Liver (tissue), 8 donors: ENCODE measurements at regions not wholly inside any gene's neighbourhood (a gene's known extent, or its start where the extent isn't known, plus 50 kb on each side); places are given as distances from the start of the nearest gene placed in this dataset.

Experiments
- DNase-seq: peaks from one replicate; pipeline ENCODE4 v3.0.0-alpha.2; 2017; ENCODE audit warnings: low spot score
- H3K27ac ChIP-seq, 2 donors: one replicate each; pipeline ENCODE4 v1.7.0; 2013; ENCODE audit warnings: inconsistent platforms in 2 of 2, low read length in 2 of 2, control low read depth in 1 of 2, low read depth in 1 of 2, mild to moderate bottlenecking in 1 of 2
- H3K27me3 ChIP-seq, 4 donors: one replicate each; pipeline versions ENCODE4 v1.6.1 to v1.7.0; 2013; ENCODE audit warnings: low read length in 3 of 4, inconsistent platforms in 1 of 4, mild to moderate bottlenecking in 1 of 4, moderate library complexity in 1 of 4; ENCODE audit not compliant: control insufficient read depth in 4 of 4, insufficient read depth in 4 of 4
- H3K36me3 ChIP-seq, 4 donors: one replicate each; pipeline versions ENCODE4 v1.6.1 to v1.7.0; 2013; ENCODE audit warnings: low read length in 3 of 4, mild to moderate bottlenecking in 3 of 4, low read depth in 1 of 4, moderate library complexity in 1 of 4; ENCODE audit not compliant: control insufficient read depth in 4 of 4, insufficient read depth in 3 of 4
- H3K4me1 ChIP-seq, 4 donors: one replicate each; pipeline versions ENCODE4 v1.6.1 to v1.7.0; 2013; ENCODE audit warnings: low read length in 3 of 4, mild to moderate bottlenecking in 3 of 4, moderate library complexity in 1 of 4; ENCODE audit not compliant: control insufficient read depth in 4 of 4, insufficient read depth in 4 of 4
- H3K4me3 ChIP-seq, 3 donors: one replicate each; pipeline versions ENCODE4 v1.6.1 to v1.7.0; 2013; ENCODE audit warnings: low read length in 3 of 3, control low read depth in 1 of 3, low read depth in 1 of 3, mild to moderate bottlenecking in 1 of 3
- H3K9ac ChIP-seq, 2 donors: one replicate each; pipeline ENCODE4 v1.7.0; 2013; ENCODE audit warnings: low read length in 2 of 2, mild to moderate bottlenecking in 2 of 2, moderate library complexity in 2 of 2, control low read depth in 1 of 2, low read depth in 1 of 2
- H3K9me3 ChIP-seq, 4 donors: one replicate each; pipeline versions ENCODE4 v1.6.1 to v1.7.0; 2013; ENCODE audit warnings: low read length in 3 of 4; ENCODE audit not compliant: control insufficient read depth in 4 of 4
- EGR1 ChIP-seq, 2 donors: IDR thresholded peaks; 2 replicates each; pipeline ENCODE4 v1.6.1; 2016 to 2018; ENCODE audit warnings: antibody characterized with exemption in 2 of 2, low read depth in 2 of 2
- FOXA2 ChIP-seq: IDR thresholded peaks from 2 replicates; pipeline ENCODE4 v1.6.1; 2016; ENCODE audit warnings: antibody characterized with exemption
- HNF4A ChIP-seq, 2 donors: conservative IDR thresholded peaks; 2 replicates each; pipeline ENCODE4 v1.6.1; 2016; ENCODE audit warnings: antibody characterized with exemption in 2 of 2, mild to moderate bottlenecking in 2 of 2
- JUND ChIP-seq, 2 donors: IDR thresholded peaks; 2 replicates each; pipeline ENCODE4 v1.6.1; 2016; ENCODE audit warnings: antibody characterized with exemption in 2 of 2
- NR2F2 ChIP-seq: IDR thresholded peaks from 2 replicates; pipeline ENCODE4 v1.6.1; 2016; ENCODE audit warnings: antibody characterized with exemption
- RAD21 ChIP-seq, 2 donors: IDR thresholded peaks; 2 replicates each; pipeline ENCODE4 v1.6.1; 2016; ENCODE audit warnings: antibody characterized with exemption in 2 of 2, mild to moderate bottlenecking in 2 of 2
- RXRA ChIP-seq, 2 donors: IDR thresholded peaks; 2 replicates each; pipeline ENCODE4 v1.6.1; 2017 to 2018; ENCODE audit warnings: antibody characterized with exemption in 2 of 2, mild to moderate bottlenecking in 1 of 2
- SP1 ChIP-seq: IDR thresholded peaks from 2 replicates; pipeline ENCODE4 v1.6.1; 2018; ENCODE audit warnings: antibody characterized with exemption, mild to moderate bottlenecking
- TAF1 ChIP-seq: conservative IDR thresholded peaks from 2 replicates; pipeline ENCODE4 v1.6.1; 2016; ENCODE audit warnings: antibody characterized with exemption, mild to moderate bottlenecking
- YY1 ChIP-seq: IDR thresholded peaks from 2 replicates; pipeline ENCODE4 v1.6.1; 2016; ENCODE audit warnings: antibody characterized with exemption, mild to moderate bottlenecking
- WGBS: extraction: QIAGEN DNeasy Blood & Tissue Kit; methylation state at CpG from one replicate; pipeline ENCODE4 v1.1.7; 2013; 5-methylcytosine and 5-hydroxymethylcytosine counted together
- TF ChIP-seq, protein P1 (sequence below): IDR thresholded peaks from 2 replicates; pipeline ENCODE4 v1.6.1; 2016; ENCODE audit warnings: antibody characterized with exemption
- TF ChIP-seq, protein P2 (sequence below): fragments of 150-350 bp; IDR thresholded peaks from 2 replicates; pipeline ENCODE4 v1.5.1; 2017; ENCODE audit warnings: improper control_type of control experiment, low read depth, low read length; ENCODE audit not compliant: missing input control
- TF ChIP-seq, protein P3 (sequence below): IDR thresholded peaks from 2 replicates; pipeline ENCODE4 v1.6.1; 2016; ENCODE audit warnings: antibody characterized with exemption
- TF ChIP-seq, protein P4 (sequence below): IDR thresholded peaks from 2 replicates; pipeline ENCODE4 v1.6.1; 2016; ENCODE audit warnings: antibody characterized with exemption
- TF ChIP-seq, protein P5 (sequence below): IDR thresholded peaks from 2 replicates; pipeline ENCODE4 v1.6.1; 2016; ENCODE audit warnings: antibody characterized with exemption, mild to moderate bottlenecking
- donor health status: healthy.
- donor health status: healthy.
- donor health status: healthy.
- donor health status: healthy.
- donor health status: healthy.

DNA sequence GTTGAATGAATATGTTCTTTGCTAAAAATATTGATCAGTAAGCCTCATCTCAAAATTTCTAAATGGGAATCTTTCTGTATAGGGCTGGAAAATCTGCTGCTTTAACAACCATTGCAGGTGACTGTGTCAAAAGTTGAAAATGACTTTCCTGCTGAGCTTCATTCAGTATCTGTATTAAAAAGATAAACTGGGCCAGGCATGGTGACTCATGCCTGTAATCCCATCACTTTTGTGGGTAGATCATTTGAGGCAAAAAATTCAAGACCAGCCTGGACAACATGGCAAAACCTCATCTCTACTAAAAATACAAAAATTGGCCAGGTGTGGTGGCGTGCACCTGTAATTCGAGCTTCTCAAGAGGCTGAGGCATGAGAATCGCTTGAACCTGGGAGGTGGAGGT is 213.7 kb upstream of the SYT10 start:
- H3K4me1 ChIP-seq: no peaks in the 10 kb centered on the region
- WGBS: 88% methylated on average over 3 of the region's 3 CpGs
- no peak overlapping the region for H3K4me3 ChIP-seq
- TF ChIP-seq, protein P1, sequence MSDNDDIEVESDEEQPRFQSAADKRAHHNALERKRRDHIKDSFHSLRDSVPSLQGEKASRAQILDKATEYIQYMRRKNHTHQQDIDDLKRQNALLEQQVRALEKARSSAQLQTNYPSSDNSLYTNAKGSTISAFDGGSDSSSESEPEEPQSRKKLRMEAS: no peak
- TF ChIP-seq EGR1 (IDR thresholded peaks at IDR 0.05; ENCODE audit: low read depth in 2 of 2) (no peak), SP1 (no peak), JUND (IDR thresholded peaks at IDR 0.05) (no peak), YY1 (no peak), RAD21 (IDR thresholded peaks at IDR 0.05) (no peak), NR2F2 (no peak), FOXA2 (no peak)
- TF ChIP-seq, protein P2, sequence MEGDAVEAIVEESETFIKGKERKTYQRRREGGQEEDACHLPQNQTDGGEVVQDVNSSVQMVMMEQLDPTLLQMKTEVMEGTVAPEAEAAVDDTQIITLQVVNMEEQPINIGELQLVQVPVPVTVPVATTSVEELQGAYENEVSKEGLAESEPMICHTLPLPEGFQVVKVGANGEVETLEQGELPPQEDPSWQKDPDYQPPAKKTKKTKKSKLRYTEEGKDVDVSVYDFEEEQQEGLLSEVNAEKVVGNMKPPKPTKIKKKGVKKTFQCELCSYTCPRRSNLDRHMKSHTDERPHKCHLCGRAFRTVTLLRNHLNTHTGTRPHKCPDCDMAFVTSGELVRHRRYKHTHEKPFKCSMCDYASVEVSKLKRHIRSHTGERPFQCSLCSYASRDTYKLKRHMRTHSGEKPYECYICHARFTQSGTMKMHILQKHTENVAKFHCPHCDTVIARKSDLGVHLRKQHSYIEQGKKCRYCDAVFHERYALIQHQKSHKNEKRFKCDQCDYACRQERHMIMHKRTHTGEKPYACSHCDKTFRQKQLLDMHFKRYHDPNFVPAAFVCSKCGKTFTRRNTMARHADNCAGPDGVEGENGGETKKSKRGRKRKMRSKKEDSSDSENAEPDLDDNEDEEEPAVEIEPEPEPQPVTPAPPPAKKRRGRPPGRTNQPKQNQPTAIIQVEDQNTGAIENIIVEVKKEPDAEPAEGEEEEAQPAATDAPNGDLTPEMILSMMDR: no peak
- TF ChIP-seq, protein P3, sequence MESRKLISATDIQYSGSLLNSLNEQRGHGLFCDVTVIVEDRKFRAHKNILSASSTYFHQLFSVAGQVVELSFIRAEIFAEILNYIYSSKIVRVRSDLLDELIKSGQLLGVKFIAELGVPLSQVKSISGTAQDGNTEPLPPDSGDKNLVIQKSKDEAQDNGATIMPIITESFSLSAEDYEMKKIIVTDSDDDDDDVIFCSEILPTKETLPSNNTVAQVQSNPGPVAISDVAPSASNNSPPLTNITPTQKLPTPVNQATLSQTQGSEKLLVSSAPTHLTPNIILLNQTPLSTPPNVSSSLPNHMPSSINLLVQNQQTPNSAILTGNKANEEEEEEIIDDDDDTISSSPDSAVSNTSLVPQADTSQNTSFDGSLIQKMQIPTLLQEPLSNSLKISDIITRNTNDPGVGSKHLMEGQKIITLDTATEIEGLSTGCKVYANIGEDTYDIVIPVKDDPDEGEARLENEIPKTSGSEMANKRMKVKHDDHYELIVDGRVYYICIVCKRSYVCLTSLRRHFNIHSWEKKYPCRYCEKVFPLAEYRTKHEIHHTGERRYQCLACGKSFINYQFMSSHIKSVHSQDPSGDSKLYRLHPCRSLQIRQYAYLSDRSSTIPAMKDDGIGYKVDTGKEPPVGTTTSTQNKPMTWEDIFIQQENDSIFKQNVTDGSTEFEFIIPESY: no peak
- TF ChIP-seq, protein P4, sequence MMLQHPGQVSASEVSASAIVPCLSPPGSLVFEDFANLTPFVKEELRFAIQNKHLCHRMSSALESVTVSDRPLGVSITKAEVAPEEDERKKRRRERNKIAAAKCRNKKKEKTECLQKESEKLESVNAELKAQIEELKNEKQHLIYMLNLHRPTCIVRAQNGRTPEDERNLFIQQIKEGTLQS: no peak
- TF ChIP-seq, protein P5, sequence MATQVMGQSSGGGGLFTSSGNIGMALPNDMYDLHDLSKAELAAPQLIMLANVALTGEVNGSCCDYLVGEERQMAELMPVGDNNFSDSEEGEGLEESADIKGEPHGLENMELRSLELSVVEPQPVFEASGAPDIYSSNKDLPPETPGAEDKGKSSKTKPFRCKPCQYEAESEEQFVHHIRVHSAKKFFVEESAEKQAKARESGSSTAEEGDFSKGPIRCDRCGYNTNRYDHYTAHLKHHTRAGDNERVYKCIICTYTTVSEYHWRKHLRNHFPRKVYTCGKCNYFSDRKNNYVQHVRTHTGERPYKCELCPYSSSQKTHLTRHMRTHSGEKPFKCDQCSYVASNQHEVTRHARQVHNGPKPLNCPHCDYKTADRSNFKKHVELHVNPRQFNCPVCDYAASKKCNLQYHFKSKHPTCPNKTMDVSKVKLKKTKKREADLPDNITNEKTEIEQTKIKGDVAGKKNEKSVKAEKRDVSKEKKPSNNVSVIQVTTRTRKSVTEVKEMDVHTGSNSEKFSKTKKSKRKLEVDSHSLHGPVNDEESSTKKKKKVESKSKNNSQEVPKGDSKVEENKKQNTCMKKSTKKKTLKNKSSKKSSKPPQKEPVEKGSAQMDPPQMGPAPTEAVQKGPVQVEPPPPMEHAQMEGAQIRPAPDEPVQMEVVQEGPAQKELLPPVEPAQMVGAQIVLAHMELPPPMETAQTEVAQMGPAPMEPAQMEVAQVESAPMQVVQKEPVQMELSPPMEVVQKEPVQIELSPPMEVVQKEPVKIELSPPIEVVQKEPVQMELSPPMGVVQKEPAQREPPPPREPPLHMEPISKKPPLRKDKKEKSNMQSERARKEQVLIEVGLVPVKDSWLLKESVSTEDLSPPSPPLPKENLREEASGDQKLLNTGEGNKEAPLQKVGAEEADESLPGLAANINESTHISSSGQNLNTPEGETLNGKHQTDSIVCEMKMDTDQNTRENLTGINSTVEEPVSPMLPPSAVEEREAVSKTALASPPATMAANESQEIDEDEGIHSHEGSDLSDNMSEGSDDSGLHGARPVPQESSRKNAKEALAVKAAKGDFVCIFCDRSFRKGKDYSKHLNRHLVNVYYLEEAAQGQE: no peak
- no peaks in the 10 kb centered on the region for H3K27me3 ChIP-seq
- no peak for DNase-seq
- H3K27ac ChIP-seq: no peak overlapping the region
- no peaks in the 10 kb centered on the region for H3K9me3 ChIP-seq
- H3K36me3 ChIP-seq: no peaks in the 10 kb centered on the region
- H3K9ac ChIP-seq: no peak overlapping the region

DNA sequence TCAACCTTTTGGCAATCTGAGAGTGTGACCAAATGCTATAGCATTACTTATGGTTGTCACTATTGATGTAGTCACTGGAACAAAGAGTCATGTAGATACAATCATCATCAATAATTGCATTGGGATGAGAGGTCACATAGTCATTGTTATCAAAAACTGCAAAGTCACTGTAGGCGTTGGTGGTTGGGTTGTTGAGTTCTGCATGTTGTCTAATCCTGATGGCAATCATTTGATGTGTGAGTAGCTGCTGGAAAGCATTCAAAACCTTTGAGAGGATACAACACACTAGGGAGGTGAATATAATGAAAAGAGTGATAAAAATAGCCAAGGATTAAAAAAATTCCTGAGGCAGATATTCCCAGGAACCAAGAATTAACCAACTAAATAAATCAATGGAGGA is 214.7 kb upstream of the SYT10 start:
- no peaks in the 10 kb centered on the region for H3K4me1 ChIP-seq
- H3K27ac ChIP-seq: no peak overlapping the region
- 56% methylated on average over 1 of the region's 1 CpG for WGBS
- H3K9me3 ChIP-seq: no peaks in the 10 kb centered on the region
- no peak overlapping the region for H3K4me3 ChIP-seq
- no peak for DNase-seq
- no peaks in the 10 kb centered on the region for H3K27me3 ChIP-seq
- H3K9ac ChIP-seq: no peak overlapping the region
- H3K36me3 ChIP-seq: no peaks in the 10 kb centered on the region
- no peak for TF ChIP-seq JUND (IDR thresholded peaks at IDR 0.05)
- TF ChIP-seq TAF1: no peak
- TF ChIP-seq RXRA (IDR thresholded peaks at IDR 0.05): no peak
- no peak for TF ChIP-seq RAD21 (IDR thresholded peaks at IDR 0.05)
- no peak for TF ChIP-seq HNF4A (conservative IDR thresholded peaks at IDR 0.05)
- TF ChIP-seq, protein P2: no peak
- TF ChIP-seq, protein P3: no peak
- TF ChIP-seq SP1: no peak
- no peak for TF ChIP-seq NR2F2
- TF ChIP-seq EGR1 (IDR thresholded peaks at IDR 0.05; ENCODE audit: low read depth in 2 of 2): no peak
